Endothelial cell of umbilical vein (primary cell): ENCODE measurements at regions not wholly inside any gene's neighbourhood (a gene's known extent, or its start where the extent isn't known, plus 50 kb on each side); places are given as distances from the start of the nearest gene placed in this dataset.

Experiments
- BruUV-seq: library from RNA; stranded (reverse); fragments of 400-500 nt; replicated peaks from 2 replicates; lab custom pipeline; 2021; lab: Mats Ljungman, UMichigan
- CTCF ChIA-PET: fragments of 300-600, 350-600 bp; sonication (Branson Sonifier 250); formaldehyde crosslinking; loops from one replicate; lab custom pipeline; 2021; ENCODE audit warnings: antibody characterized with exemption, inconsistent platforms; lab: Charles Lee
- POLR2A ChIA-PET: fragments of 300-600, 350-600 bp; sonication (Branson Sonifier 250); formaldehyde crosslinking; loops from one replicate; lab custom pipeline; 2021; ENCODE audit warnings: antibody characterized with exemption, inconsistent platforms; lab: Charles Lee
- DNase-seq: peaks from one replicate; pipeline ENCODE4 v3.0.0-alpha.2; 2011; ENCODE audit warnings: low read depth, low spot score
- FAIRE-seq: peaks from 2 replicates; lab custom pipeline; 2011; peaks lifted over from hg19 to GRCh38; lab: Jason Lieb, UNC
- H2AFZ ChIP-seq: 2 replicates; pipeline ENCODE4 v1.6.0; 2012; ENCODE audit warnings: low read depth, low read length, control low read depth, inconsistent platforms
- H3K27ac ChIP-seq: 2 replicates; pipeline ENCODE4 v1.5.1; 2011; ENCODE audit warnings: low read depth, mild to moderate bottlenecking, control low read depth, low read length, moderate library complexity; ENCODE audit not compliant: insufficient read depth
- H3K27me3 ChIP-seq, 2 experiments: 2 replicates each; pipeline versions ENCODE4 v1.6.0 to v1.6.1; 2011; ENCODE audit warnings: low read length in 2 of 2, mixed read lengths in 1 of 2; ENCODE audit not compliant: control insufficient read depth in 2 of 2, insufficient read depth in 2 of 2
- H3K36me3 ChIP-seq, 2 experiments: 2 replicates in 1 of 2; 3 replicates in 1 of 2; pipeline ENCODE4 v1.5.1; 2011; ENCODE audit warnings: low read length in 2 of 2, mild to moderate bottlenecking in 1 of 2, moderate library complexity in 1 of 2; ENCODE audit not compliant: control insufficient read depth in 2 of 2, insufficient read depth in 2 of 2; ENCODE audit errors: extremely low read depth in 1 of 2
- H3K4me1 ChIP-seq: 3 replicates; pipeline ENCODE4 v1.5.1; 2011; ENCODE audit warnings: mild to moderate bottlenecking, low read length; ENCODE audit not compliant: control insufficient read depth, insufficient read depth; ENCODE audit errors: extremely low read depth
- H3K4me2 ChIP-seq: 2 replicates; pipeline ENCODE4 v1.6.1; 2011; ENCODE audit warnings: low read length, control low read depth, mixed read lengths; ENCODE audit not compliant: insufficient read depth
- H3K4me3 ChIP-seq, 3 experiments: fragments of 200-600 bp in 1 of 3; sonication (generic), shearing (Covaris generic) in 1 of 3; replicated peaks in 1 of 3; 2 replicates each; pipeline ENCODE4 v1.5.1; 2011 to 2016; ENCODE audit warnings: control low read depth in 3 of 3, low read length in 3 of 3, mild to moderate bottlenecking in 2 of 3, inconsistent platforms in 1 of 3, low read depth in 1 of 3, moderate library complexity in 1 of 3; ENCODE audit not compliant: insufficient read depth in 1 of 3
- H3K79me2 ChIP-seq: 2 replicates; pipeline ENCODE4 v1.6.0; 2012; ENCODE audit warnings: low read length, inconsistent platforms; ENCODE audit not compliant: control insufficient read depth, insufficient read depth
- H3K9ac ChIP-seq: replicated peaks from 2 replicates; pipeline ENCODE3; 2011; ENCODE audit warnings: low read length, control low read depth; ENCODE audit not compliant: insufficient read depth; ENCODE audit errors: extremely low read depth
- H3K9me1 ChIP-seq: replicated peaks from 3 replicates; pipeline ENCODE4 v1.6.0; 2011; ENCODE audit warnings: mild to moderate bottlenecking, low read length; ENCODE audit not compliant: control insufficient read depth, insufficient read depth; ENCODE audit errors: extremely low read depth
- H3K9me3 ChIP-seq: replicated peaks from 2 replicates; pipeline ENCODE4 v1.5.1; 2012; ENCODE audit warnings: low read length, inconsistent platforms; ENCODE audit not compliant: control insufficient read depth, insufficient read depth
- H4K20me1 ChIP-seq: replicated peaks from 2 replicates; pipeline ENCODE3; 2011; ENCODE audit warnings: mild to moderate bottlenecking, low read length; ENCODE audit not compliant: control insufficient read depth, insufficient read depth; ENCODE audit errors: extremely low read depth
- EZH2 ChIP-seq: IDR thresholded peaks from 2 replicates; pipeline ENCODE4 v1.6.1; 2012; ENCODE audit warnings: borderline replicate concordance, low read depth, mild to moderate bottlenecking, moderate library complexity, low read length, inconsistent platforms; ENCODE audit not compliant: severe bottlenecking
- FOS ChIP-seq: IDR thresholded peaks from 2 replicates; pipeline ENCODE4 v1.6.1; 2011; ENCODE audit warnings: mild to moderate bottlenecking, low read length, moderate library complexity, borderline replicate concordance; ENCODE audit not compliant: insufficient read depth
- GATA2 ChIP-seq: IDR thresholded peaks from 2 replicates; pipeline ENCODE4 v1.7.0; 2011; ENCODE audit warnings: low read depth, mild to moderate bottlenecking, moderate library complexity, mixed read lengths, low read length; ENCODE audit not compliant: insufficient read length, insufficient read depth
- JUN ChIP-seq: IDR thresholded peaks from 2 replicates; pipeline ENCODE4 v1.6.1; 2011; ENCODE audit warnings: borderline replicate concordance, low read depth; ENCODE audit not compliant: insufficient read length, insufficient read depth
- MYC ChIP-seq: IDR thresholded peaks from one replicate; pipeline ENCODE4 v1.6.1; 2011; ENCODE audit warnings: mild to moderate bottlenecking, low read depth, low read length
- POLR2A ChIP-seq: IDR thresholded peaks from 2 replicates; pipeline ENCODE4 v1.6.1; 2012; ENCODE audit warnings: low read depth, mild to moderate bottlenecking, control low read depth, low read length
- POLR2AphosphoS5 ChIP-seq: IDR thresholded peaks from 2 replicates; pipeline ENCODE4 v1.6.1; 2012; ENCODE audit warnings: low read depth, mild to moderate bottlenecking, control low read depth, low read length, moderate library complexity; ENCODE audit not compliant: insufficient read depth
- dilution Hi-C: fragments of 300-500 bp; cut with MboI; formaldehyde crosslinking; loops from one replicate; pipeline ENCODE4 v1.15.0; 2019; ENCODE audit warnings: low sequenced_read_pairs; ENCODE audit not compliant: extremely low pct_ligation_motif_present
- intact Hi-C: fragments of 100-400 bp; cut with micrococcal nuclease; formaldehyde crosslinking; loops from one replicate; pipeline ENCODE4 v1.10.0; 2022
- TF ChIP-seq, protein P1 (sequence below): IDR thresholded peaks from 2 replicates; pipeline ENCODE4 v1.6.1; 2011; ENCODE audit not compliant: insufficient read depth, insufficient read length
- TF ChIP-seq, protein P2 (sequence below), 2 donors: IDR thresholded peaks; 1 replicate in 1 of 2; 2 replicates in 1 of 2; pipeline ENCODE4 v1.5.1; 2011; ENCODE audit warnings: low read length in 2 of 2, mild to moderate bottlenecking in 2 of 2, moderate library complexity in 2 of 2, control low read depth in 1 of 2, inconsistent platforms in 1 of 2, low read depth in 1 of 2; ENCODE audit not compliant: insufficient read depth in 1 of 2; ENCODE audit errors: extremely low read depth in 1 of 2

DNA sequence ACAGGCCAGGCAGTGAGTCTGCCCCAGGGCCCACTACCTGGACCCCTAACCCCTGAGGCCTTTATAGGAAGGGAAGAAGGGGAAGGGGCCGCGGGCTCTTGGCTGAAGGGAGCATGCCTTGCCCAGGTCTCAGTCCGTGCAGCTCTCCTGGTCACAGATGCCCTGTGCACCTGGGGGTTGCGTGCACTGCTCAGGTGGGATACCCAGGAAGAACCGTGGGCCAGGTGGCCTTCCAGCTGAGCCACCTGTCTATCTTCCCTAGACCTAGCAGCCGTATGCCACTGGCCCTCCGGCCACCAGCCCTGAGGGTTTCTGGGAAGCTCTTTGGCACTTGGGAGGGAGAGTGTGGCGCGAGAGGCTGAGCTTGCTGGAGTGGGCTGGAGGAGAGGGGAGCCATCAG is 1178.6 kb downstream of the BRD1 start:
- no peaks in the 10 kb centered on the region for H4K20me1 ChIP-seq
- intact Hi-C loops, result no loop called here

DNA sequence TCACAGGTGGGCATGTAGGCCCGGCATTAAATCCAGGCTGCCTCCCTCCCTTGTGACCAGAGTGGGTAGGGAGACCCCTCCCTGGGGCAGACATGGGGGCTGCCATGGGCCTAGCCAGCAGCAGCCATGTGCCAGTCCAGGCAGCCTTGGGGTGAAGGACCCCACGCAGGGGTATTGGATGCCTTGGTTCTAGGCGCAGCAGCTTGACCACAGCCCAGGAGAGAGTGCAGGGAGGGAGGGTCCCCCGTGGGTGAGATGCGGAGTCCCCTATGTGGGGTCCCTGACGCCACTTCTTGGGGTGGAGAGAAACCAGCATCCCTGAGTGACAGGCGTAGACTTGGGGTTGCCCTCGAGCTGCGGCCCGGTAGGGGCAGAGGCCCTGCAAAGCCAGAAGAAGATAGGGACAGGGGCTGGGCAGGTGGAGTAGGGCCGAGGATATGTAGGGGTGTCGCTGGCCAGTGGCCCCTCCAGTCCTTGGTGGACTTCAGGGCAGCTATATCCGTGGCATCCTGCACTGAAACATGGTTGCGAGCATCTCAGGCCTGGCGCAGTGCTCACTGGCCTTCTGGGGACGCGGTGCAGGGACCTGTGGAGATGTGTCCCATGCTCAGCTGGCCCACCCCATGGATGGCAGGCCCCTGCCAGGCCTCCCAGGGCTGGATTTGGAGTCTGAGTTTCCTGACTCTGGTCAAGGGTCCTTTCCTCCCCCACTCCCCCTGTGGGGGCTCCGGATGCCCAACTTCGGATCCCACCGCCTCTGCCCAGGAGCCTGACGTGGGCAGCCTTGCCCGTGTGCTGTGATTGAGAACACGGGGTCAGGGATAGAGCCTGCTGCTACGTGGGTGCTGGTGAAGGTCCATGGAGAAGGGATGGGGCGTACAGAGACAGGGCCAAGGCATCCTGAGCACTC is 1179.8 kb downstream of the BRD1 start:
- TF ChIP-seq, protein P1, sequence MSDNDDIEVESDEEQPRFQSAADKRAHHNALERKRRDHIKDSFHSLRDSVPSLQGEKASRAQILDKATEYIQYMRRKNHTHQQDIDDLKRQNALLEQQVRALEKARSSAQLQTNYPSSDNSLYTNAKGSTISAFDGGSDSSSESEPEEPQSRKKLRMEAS, result no peak
- TF ChIP-seq, protein P2, sequence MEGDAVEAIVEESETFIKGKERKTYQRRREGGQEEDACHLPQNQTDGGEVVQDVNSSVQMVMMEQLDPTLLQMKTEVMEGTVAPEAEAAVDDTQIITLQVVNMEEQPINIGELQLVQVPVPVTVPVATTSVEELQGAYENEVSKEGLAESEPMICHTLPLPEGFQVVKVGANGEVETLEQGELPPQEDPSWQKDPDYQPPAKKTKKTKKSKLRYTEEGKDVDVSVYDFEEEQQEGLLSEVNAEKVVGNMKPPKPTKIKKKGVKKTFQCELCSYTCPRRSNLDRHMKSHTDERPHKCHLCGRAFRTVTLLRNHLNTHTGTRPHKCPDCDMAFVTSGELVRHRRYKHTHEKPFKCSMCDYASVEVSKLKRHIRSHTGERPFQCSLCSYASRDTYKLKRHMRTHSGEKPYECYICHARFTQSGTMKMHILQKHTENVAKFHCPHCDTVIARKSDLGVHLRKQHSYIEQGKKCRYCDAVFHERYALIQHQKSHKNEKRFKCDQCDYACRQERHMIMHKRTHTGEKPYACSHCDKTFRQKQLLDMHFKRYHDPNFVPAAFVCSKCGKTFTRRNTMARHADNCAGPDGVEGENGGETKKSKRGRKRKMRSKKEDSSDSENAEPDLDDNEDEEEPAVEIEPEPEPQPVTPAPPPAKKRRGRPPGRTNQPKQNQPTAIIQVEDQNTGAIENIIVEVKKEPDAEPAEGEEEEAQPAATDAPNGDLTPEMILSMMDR (IDR thresholded peaks at IDR 0.05; ENCODE audit: extremely low read depth in 1 of 2, insufficient read depth in 1 of 2, low read depth in 1 of 2, low read length in 2 of 2), result no peak
- TF ChIP-seq FOS (no peak), EZH2 (no peak), MYC (no peak), POLR2A (no peak), GATA2 (no peak), POLR2AphosphoS5 (no peak), JUN (no peak)
- H3K79me2 ChIP-seq, result no peaks in the 10 kb centered on the region
- dilution Hi-C loops, result no loop called here
- POLR2A ChIA-PET, result no interaction called here
- H3K27me3 ChIP-seq, result no peaks in the 10 kb centered on the region
- H3K4me3 ChIP-seq, result no peak overlapping the region
- FAIRE-seq (no peak), DNase-seq (no peak)
- H3K9me3 ChIP-seq, result peaks cover 20% of the 10 kb centered on the region
- H4K20me1 ChIP-seq, result no peaks in the 10 kb centered on the region
- no peak overlapping the region for H3K27ac ChIP-seq
- H2AFZ ChIP-seq, result no peak overlapping the region
- CTCF ChIA-PET, result no interaction called here
- intact Hi-C loops, result no loop called here
- H3K4me1 ChIP-seq, result no peaks in the 10 kb centered on the region
- H3K4me2 ChIP-seq, result no peak overlapping the region
- H3K36me3 ChIP-seq, result no peaks in the 10 kb centered on the region
- no peaks in the 10 kb centered on the region for H3K9me1 ChIP-seq
- no peak overlapping the region for H3K9ac ChIP-seq
- no TSS peak for BruUV-seq

More for the DNA sequence above, 1178.6 kb downstream of the BRD1 start:
- peaks cover 21% of the 10 kb centered on the region for H3K9me3 ChIP-seq
- H3K9ac ChIP-seq, result no peak overlapping the region
- no peaks in the 10 kb centered on the region for H3K79me2 ChIP-seq
- H3K27ac ChIP-seq, result no peak overlapping the region
- CTCF ChIA-PET, result no interaction called here
- no peaks in the 10 kb centered on the region for H3K36me3 ChIP-seq
- no peak overlapping the region for H3K4me3 ChIP-seq
- POLR2A ChIA-PET, result no interaction called here
- no TSS peak for BruUV-seq
- FAIRE-seq (no peak), DNase-seq (no peak)
- TF ChIP-seq POLR2A (no peak), MYC (no peak), FOS (no peak), EZH2 (no peak)
- no peaks in the 10 kb centered on the region for H3K4me1 ChIP-seq
- no peak overlapping the region for H2AFZ ChIP-seq
- no peaks in the 10 kb centered on the region for H3K27me3 ChIP-seq
- no peak overlapping the region for H3K4me2 ChIP-seq
- dilution Hi-C loops, result no loop called here
- no peaks in the 10 kb centered on the region for H3K9me1 ChIP-seq
